Breast epithelium (tissue), 3 donors: ENCODE measurements at regions not wholly inside any gene's neighbourhood (a gene's known extent, or its start where the extent isn't known, plus 50 kb on each side); places are given as distances from the start of the nearest gene placed in this dataset.

Source experiments
- POLR2A ChIP-seq: fragments of 450-650 bp; IDR thresholded peaks from one replicate; pipeline ENCODE4 v1.6.1; 2016; ENCODE audit warnings: antibody characterized with exemption, mild to moderate bottlenecking, moderate library complexity
- TF ChIP-seq, protein P1 (sequence below), 3 donors: fragments of 450-650 bp; IDR thresholded peaks; one replicate each; pipeline ENCODE4 v1.5.1; 2016 to 2017; ENCODE audit warnings: antibody characterized with exemption in 3 of 3, mild to moderate bottlenecking in 3 of 3, moderate library complexity in 3 of 3

DNA sequence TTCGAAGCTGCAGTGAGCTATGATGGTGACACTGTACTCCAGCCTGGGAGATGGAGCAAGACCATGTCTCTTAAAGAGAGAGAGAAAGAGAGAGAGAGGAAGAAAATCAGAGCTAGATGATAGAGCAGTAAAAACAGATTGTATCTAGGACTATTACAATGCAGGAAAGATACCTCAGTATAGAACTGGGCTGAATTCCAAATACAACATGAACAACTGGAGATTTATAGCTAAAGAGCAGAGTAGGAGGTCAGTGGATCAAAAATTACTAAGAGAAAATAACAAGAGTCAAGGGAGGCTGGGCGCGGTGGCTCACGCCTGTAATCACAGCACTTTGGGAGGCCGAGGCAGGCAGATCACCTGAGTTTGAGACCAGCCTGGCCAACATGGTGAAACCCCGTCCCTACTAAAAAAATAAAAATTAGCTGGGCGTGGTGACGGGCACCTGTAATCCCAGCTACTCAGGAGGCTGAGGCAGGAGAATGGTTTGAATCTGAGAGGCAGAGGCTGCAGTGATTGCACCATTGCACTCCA is 100.7 kb upstream of the MSH6 start:
- TF ChIP-seq, protein P1, sequence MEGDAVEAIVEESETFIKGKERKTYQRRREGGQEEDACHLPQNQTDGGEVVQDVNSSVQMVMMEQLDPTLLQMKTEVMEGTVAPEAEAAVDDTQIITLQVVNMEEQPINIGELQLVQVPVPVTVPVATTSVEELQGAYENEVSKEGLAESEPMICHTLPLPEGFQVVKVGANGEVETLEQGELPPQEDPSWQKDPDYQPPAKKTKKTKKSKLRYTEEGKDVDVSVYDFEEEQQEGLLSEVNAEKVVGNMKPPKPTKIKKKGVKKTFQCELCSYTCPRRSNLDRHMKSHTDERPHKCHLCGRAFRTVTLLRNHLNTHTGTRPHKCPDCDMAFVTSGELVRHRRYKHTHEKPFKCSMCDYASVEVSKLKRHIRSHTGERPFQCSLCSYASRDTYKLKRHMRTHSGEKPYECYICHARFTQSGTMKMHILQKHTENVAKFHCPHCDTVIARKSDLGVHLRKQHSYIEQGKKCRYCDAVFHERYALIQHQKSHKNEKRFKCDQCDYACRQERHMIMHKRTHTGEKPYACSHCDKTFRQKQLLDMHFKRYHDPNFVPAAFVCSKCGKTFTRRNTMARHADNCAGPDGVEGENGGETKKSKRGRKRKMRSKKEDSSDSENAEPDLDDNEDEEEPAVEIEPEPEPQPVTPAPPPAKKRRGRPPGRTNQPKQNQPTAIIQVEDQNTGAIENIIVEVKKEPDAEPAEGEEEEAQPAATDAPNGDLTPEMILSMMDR (IDR thresholded peaks at IDR 0.05) = no peak
- no peak for TF ChIP-seq POLR2A
